H9 (cell line): ENCODE measurements at regions not wholly inside any gene's neighbourhood (a gene's known extent, or its start where the extent isn't known, plus 50 kb on each side); places are given as distances from the start of the nearest gene placed in this dataset.

Experiments
- DNase-seq: peaks from one replicate; pipeline ENCODE4 v3.0.0-alpha.2; 2017
- H2AFZ ChIP-seq: one replicate; pipeline ENCODE4 v1.6.1; 2013; ENCODE audit warnings: mild to moderate bottlenecking, low read length, control low read depth, moderate library complexity
- H2AK5ac ChIP-seq: 2 replicates; pipeline ENCODE4 v1.6.1; 2013; ENCODE audit warnings: low read length, control low read depth, mixed read lengths; ENCODE audit not compliant: insufficient read length
- H2BK120ac ChIP-seq: one replicate; pipeline ENCODE4 v1.6.1; 2013; ENCODE audit warnings: low read depth, mild to moderate bottlenecking, low read length, control low read depth, inconsistent platforms; ENCODE audit not compliant: poor library complexity, severe bottlenecking
- H2BK12ac ChIP-seq: 2 replicates; pipeline ENCODE4 v1.6.1; 2013; ENCODE audit warnings: low read length, control low read depth, mixed read lengths, low read depth; ENCODE audit not compliant: insufficient read length
- H2BK15ac ChIP-seq: 2 replicates; pipeline ENCODE4 v1.6.1; 2013; ENCODE audit warnings: low read depth, low read length, control low read depth
- H2BK20ac ChIP-seq: one replicate; pipeline ENCODE4 v1.6.1; 2013; ENCODE audit warnings: low read depth, mild to moderate bottlenecking, low read length, control low read depth, inconsistent platforms; ENCODE audit not compliant: poor library complexity, severe bottlenecking
- H2BK5ac ChIP-seq: 2 replicates; pipeline ENCODE4 v1.6.1; 2013; ENCODE audit warnings: low read length, control low read depth, mixed read lengths; ENCODE audit not compliant: insufficient read length
- H3K14ac ChIP-seq: 2 replicates; pipeline ENCODE4 v1.6.1; 2013; ENCODE audit warnings: low read length, control low read depth; ENCODE audit not compliant: insufficient read depth
- H3K18ac ChIP-seq: 2 replicates; pipeline ENCODE4 v1.6.1; 2013; ENCODE audit warnings: low read depth, mild to moderate bottlenecking, mixed read lengths, low read length, control low read depth; ENCODE audit not compliant: insufficient read length
- H3K23ac ChIP-seq: 2 replicates; pipeline ENCODE4 v1.6.1; 2013; ENCODE audit warnings: low read length, control low read depth, mixed read lengths, low read depth; ENCODE audit not compliant: insufficient read length
- H3K23me2 ChIP-seq: 2 replicates; pipeline ENCODE4 v1.6.1; 2013; ENCODE audit warnings: low read depth, mild to moderate bottlenecking, mixed read lengths, low read length, control low read depth; ENCODE audit not compliant: insufficient read length, poor library complexity, severe bottlenecking
- H3K27ac ChIP-seq: 2 replicates; pipeline ENCODE4 v1.5.1; 2013; ENCODE audit warnings: low read length, control low read depth, mixed read lengths, low read depth; ENCODE audit not compliant: insufficient read length
- H3K27me3 ChIP-seq: 2 replicates; pipeline ENCODE4 v1.6.1; 2013; ENCODE audit warnings: low read length, control low read depth, inconsistent platforms; ENCODE audit not compliant: insufficient read depth
- H3K4ac ChIP-seq: 2 replicates; pipeline ENCODE4 v1.6.1; 2013; ENCODE audit warnings: low read depth, mild to moderate bottlenecking, control low read depth, inconsistent platforms, low read length, moderate library complexity
- H3K4me1 ChIP-seq: 2 replicates; pipeline ENCODE4 v1.6.1; 2013; ENCODE audit warnings: low read length, control low read depth, inconsistent platforms; ENCODE audit not compliant: insufficient read depth
- H3K4me2 ChIP-seq: 2 replicates; pipeline ENCODE4 v1.6.1; 2013; ENCODE audit warnings: low read length, control low read depth, mixed read lengths; ENCODE audit not compliant: insufficient read length, insufficient read depth
- H3K56ac ChIP-seq: 2 replicates; pipeline ENCODE4 v1.6.1; 2013; ENCODE audit warnings: low read depth, mild to moderate bottlenecking, mixed read lengths, low read length, control low read depth; ENCODE audit not compliant: insufficient read length
- H3K79me1 ChIP-seq: 2 replicates; pipeline ENCODE4 v1.6.1; 2013; ENCODE audit warnings: low read depth, mild to moderate bottlenecking, moderate library complexity, low read length, control low read depth, inconsistent platforms; ENCODE audit not compliant: insufficient read depth, poor library complexity, severe bottlenecking
- H3K79me2 ChIP-seq: 2 replicates; pipeline ENCODE4 v1.6.1; 2013; ENCODE audit warnings: low read length, control low read depth, inconsistent platforms; ENCODE audit not compliant: insufficient read depth
- H3K9ac ChIP-seq: 2 replicates; pipeline ENCODE4 v1.6.1; 2013; ENCODE audit warnings: low read length, control low read depth, mixed read lengths; ENCODE audit not compliant: insufficient read length; ENCODE audit errors: extremely low read depth
- H3K9me3 ChIP-seq: one replicate; pipeline ENCODE4 v1.6.1; 2013; ENCODE audit warnings: low read depth, low read length, inconsistent platforms; ENCODE audit not compliant: control insufficient read depth
- H3T11ph ChIP-seq: one replicate; pipeline ENCODE4 v1.6.1; 2013; ENCODE audit warnings: mild to moderate bottlenecking, low read length, control low read depth, inconsistent platforms
- H4K20me1 ChIP-seq: one replicate; pipeline ENCODE4 v1.6.1; 2013; ENCODE audit not compliant: control insufficient read depth, insufficient read length, insufficient read depth
- H4K5ac ChIP-seq: 2 replicates; pipeline ENCODE4 v1.6.1; 2013; ENCODE audit warnings: low read depth, mild to moderate bottlenecking, mixed read lengths, low read length, control low read depth; ENCODE audit not compliant: insufficient read length
- H4K8ac ChIP-seq: replicated peaks from 2 replicates; pipeline ENCODE4 v1.6.1; 2013; ENCODE audit warnings: low read length, control low read depth, mixed read lengths, low read depth; ENCODE audit not compliant: insufficient read length
- H4K91ac ChIP-seq: 2 replicates; pipeline ENCODE4 v1.6.1; 2013; ENCODE audit warnings: low read depth, mild to moderate bottlenecking, moderate library complexity, mixed read lengths, low read length, control low read depth; ENCODE audit not compliant: insufficient read length
- H3K27ac Mint-ChIP-seq, 3 experiments: 2 replicates in 2 of 3; 3 replicates in 1 of 3; pipeline ENCODE4 v1.8.0; 2020 to 2021; ENCODE audit warnings: mixed read lengths in 3 of 3, mild to moderate bottlenecking in 1 of 3, moderate library complexity in 1 of 3
- H3K27me3 Mint-ChIP-seq: 2 replicates; pipeline ENCODE4 v1.8.0; 2021; ENCODE audit warnings: low read depth, mild to moderate bottlenecking, moderate library complexity, mixed read lengths
- H3K36me3 Mint-ChIP-seq, 3 experiments: 2 replicates in 2 of 3; 3 replicates in 1 of 3; pipeline ENCODE4 v1.8.0; 2020 to 2021; ENCODE audit warnings: low read depth in 3 of 3, mixed read lengths in 3 of 3; ENCODE audit not compliant: insufficient read depth in 1 of 3
- H3K4me1 Mint-ChIP-seq, 2 experiments: 2 replicates each; pipeline ENCODE4 v1.8.0; 2020; ENCODE audit warnings: mixed read lengths in 2 of 2
- H3K4me3 Mint-ChIP-seq, 2 experiments: 2 replicates in 1 of 2; 3 replicates in 1 of 2; pipeline ENCODE4 v1.8.0; 2020 to 2021; ENCODE audit warnings: mild to moderate bottlenecking in 2 of 2, mixed read lengths in 2 of 2, moderate library complexity in 1 of 2
- H3K9me3 Mint-ChIP-seq, 2 experiments: 2 replicates in 1 of 2; 3 replicates in 1 of 2; pipeline ENCODE4 v1.8.0; 2020; ENCODE audit warnings: mild to moderate bottlenecking in 2 of 2, mixed read lengths in 2 of 2, moderate library complexity in 1 of 2
- WGBS: extraction: QIAGEN DNeasy Blood & Tissue Kit; methylation state at CpG from one replicate; pipeline ENCODE4 v1.1.7; 2013; ENCODE audit warnings: missing lambda C conversion rate, low lambda C conversion rate, mixed read lengths; ENCODE audit not compliant: insufficient read length; ENCODE audit errors: extremely low coverage; 5-methylcytosine and 5-hydroxymethylcytosine counted together
- TF ChIP-seq, protein P1 (sequence below): fragments of 200-600 bp; sonication (generic); conservative IDR thresholded peaks from 3 replicates; pipeline ENCODE4 v1.8.0; 2021; ENCODE audit warnings: antibody characterized with exemption, mild to moderate bottlenecking

DNA sequence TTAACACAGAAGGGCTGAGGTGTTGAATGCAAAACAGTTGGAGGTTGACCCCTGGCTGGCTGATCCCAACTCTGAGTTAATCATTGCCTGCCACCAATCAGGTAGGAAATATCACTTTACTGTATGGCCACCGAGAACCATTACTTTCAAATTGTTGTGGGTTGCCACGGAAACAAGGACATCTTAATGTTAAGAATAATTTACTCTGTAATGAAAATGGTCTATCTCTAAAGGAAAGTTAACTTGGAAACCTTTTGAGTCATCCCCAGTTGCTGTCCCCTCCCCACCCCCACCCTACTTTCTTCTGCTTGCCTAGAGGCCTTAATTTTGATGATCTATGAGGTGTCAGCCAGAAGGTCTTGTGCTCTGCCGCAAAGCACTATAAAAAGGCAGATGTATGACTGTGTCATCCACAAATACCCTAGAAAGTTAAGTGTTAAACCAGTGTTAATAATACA is 78.7 kb upstream of the SNRK start:
- no peak overlapping the region for H4K8ac ChIP-seq
- no peaks in the 10 kb centered on the region for H3K79me2 ChIP-seq
- no peaks in the 10 kb centered on the region for H3K4me1 ChIP-seq
- no peak overlapping the region for H3K4me2 ChIP-seq
- no peak overlapping the region for H2BK20ac ChIP-seq
- WGBS: no CpG with 5 or more reads among the region's 3 CpGs
- H3K23me2 ChIP-seq: no peaks in the 10 kb centered on the region
- H4K91ac ChIP-seq: no peak overlapping the region
- Mint-ChIP-seq H3K27ac (no peak overlapping the region), H3K9me3 (no peaks in the 10 kb centered on the region), H3K36me3 (no peaks in the 10 kb centered on the region), H3K4me1 (peaks cover 5 to 6% of the 10 kb centered on the region in 2 experiments; a peak in 2 of 4 replicates), H3K27me3 (peaks cover 10% of the 10 kb centered on the region), H3K4me3 (no peak overlapping the region)
- H3K56ac ChIP-seq: no peak overlapping the region
- H4K20me1 ChIP-seq: no peaks in the 10 kb centered on the region
- no peak overlapping the region for H2BK12ac ChIP-seq
- no peak overlapping the region for H3K14ac ChIP-seq
- no peak for DNase-seq
- no peaks in the 10 kb centered on the region for H3K9me3 ChIP-seq
- H2BK5ac ChIP-seq: no peak overlapping the region
- no peak overlapping the region for H3K9ac ChIP-seq
- H3K79me1 ChIP-seq: no peaks in the 10 kb centered on the region
- TF ChIP-seq, protein P1, sequence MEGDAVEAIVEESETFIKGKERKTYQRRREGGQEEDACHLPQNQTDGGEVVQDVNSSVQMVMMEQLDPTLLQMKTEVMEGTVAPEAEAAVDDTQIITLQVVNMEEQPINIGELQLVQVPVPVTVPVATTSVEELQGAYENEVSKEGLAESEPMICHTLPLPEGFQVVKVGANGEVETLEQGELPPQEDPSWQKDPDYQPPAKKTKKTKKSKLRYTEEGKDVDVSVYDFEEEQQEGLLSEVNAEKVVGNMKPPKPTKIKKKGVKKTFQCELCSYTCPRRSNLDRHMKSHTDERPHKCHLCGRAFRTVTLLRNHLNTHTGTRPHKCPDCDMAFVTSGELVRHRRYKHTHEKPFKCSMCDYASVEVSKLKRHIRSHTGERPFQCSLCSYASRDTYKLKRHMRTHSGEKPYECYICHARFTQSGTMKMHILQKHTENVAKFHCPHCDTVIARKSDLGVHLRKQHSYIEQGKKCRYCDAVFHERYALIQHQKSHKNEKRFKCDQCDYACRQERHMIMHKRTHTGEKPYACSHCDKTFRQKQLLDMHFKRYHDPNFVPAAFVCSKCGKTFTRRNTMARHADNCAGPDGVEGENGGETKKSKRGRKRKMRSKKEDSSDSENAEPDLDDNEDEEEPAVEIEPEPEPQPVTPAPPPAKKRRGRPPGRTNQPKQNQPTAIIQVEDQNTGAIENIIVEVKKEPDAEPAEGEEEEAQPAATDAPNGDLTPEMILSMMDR: no peak
- no peak overlapping the region for H2BK120ac ChIP-seq
- H3T11ph ChIP-seq: no peak overlapping the region
- H2BK15ac ChIP-seq: no peak overlapping the region
- no peaks in the 10 kb centered on the region for H3K27me3 ChIP-seq
- no peak overlapping the region for H4K5ac ChIP-seq
- H3K23ac ChIP-seq: no peak overlapping the region
- H3K27ac ChIP-seq: no peak overlapping the region
- H2AFZ ChIP-seq: no peak overlapping the region
- no peak overlapping the region for H3K4ac ChIP-seq
- H2AK5ac ChIP-seq: no peak overlapping the region
- H3K18ac ChIP-seq: no peak overlapping the region
